ENCODE measurements at regions not wholly inside any gene's neighbourhood (a gene's known extent, or its start where the extent isn't known, plus 50 kb on each side); places are given as distances from the start of the nearest gene placed in this dataset.

GRCh38 chr6:54503144-54503543, 194.9 kb downstream of the TINAG start:
- DNase-seq (ENCODE audit: low read depth): no peak
- H3K4me3 ChIP-seq (ENCODE audit: low read depth, low read length): no peak overlapping the region
- TF ChIP-seq, protein P1, sequence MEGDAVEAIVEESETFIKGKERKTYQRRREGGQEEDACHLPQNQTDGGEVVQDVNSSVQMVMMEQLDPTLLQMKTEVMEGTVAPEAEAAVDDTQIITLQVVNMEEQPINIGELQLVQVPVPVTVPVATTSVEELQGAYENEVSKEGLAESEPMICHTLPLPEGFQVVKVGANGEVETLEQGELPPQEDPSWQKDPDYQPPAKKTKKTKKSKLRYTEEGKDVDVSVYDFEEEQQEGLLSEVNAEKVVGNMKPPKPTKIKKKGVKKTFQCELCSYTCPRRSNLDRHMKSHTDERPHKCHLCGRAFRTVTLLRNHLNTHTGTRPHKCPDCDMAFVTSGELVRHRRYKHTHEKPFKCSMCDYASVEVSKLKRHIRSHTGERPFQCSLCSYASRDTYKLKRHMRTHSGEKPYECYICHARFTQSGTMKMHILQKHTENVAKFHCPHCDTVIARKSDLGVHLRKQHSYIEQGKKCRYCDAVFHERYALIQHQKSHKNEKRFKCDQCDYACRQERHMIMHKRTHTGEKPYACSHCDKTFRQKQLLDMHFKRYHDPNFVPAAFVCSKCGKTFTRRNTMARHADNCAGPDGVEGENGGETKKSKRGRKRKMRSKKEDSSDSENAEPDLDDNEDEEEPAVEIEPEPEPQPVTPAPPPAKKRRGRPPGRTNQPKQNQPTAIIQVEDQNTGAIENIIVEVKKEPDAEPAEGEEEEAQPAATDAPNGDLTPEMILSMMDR (IDR thresholded peaks at IDR 0.05; ENCODE audit: insufficient read depth, low read depth, low read length): no peak

DNA sequence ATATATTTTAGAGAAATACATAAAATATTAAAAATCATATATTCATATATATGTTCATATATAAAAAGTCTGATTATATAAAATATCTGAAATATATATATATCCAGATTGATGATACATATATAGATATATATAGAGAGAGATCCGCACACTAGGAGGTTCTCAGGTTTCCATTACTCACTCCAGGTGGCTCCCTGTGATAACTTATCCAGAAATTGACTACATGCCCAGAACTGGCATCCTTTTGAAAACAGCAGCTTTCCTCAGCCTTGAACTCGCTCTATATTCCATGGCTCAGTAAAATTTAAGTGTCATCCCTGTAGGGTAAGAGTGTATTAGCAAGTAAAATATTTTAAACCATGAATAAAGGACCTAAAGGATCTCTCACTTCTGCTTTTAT, 206.8 kb downstream of the TINAG start:
- TF ChIP-seq, protein P1 (IDR thresholded peaks at IDR 0.05; ENCODE audit: insufficient read depth, low read depth, low read length): no peak
- no peak for DNase-seq (ENCODE audit: low read depth)
- H3K4me3 ChIP-seq (ENCODE audit: low read depth, low read length): no peak overlapping the region

DNA sequence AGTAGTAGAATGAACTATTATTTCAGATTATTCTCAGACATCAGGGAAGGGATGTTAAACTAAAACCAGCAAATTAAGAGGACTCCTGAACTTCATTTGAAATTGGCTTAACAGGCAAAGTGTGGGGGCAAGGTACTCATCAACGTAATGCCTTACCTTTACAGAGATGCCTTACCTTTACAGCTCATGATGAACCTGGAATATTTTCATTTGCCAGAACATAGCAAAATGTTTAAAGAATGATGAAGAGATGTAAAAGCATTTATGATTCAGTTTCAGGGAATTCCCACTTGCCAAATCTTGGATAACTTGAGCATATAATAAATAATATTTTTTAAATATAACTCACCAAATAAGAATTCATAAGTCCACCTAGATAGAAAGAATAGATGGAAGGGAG, 207.5 kb downstream of the TINAG start:
- no peak for DNase-seq (ENCODE audit: low read depth)
- H3K4me3 ChIP-seq (ENCODE audit: low read depth, low read length): no peak overlapping the region
- TF ChIP-seq, protein P1 (IDR thresholded peaks at IDR 0.05; ENCODE audit: insufficient read depth, low read depth, low read length): no peak

- TF ChIP-seq, protein P1 (IDR thresholded peaks at IDR 0.05; ENCODE audit: insufficient read depth, low read depth, low read length): no peak
- DNase-seq (ENCODE audit: low read depth): no peak
- no peak overlapping the region for H3K4me3 ChIP-seq (ENCODE audit: low read depth, low read length)
Observed at GRCh38 chr6:54516321-54516720, 208.1 kb downstream of the TINAG start.

- DNase-seq (ENCODE audit: low read depth): no peak
- H3K4me3 ChIP-seq (ENCODE audit: low read depth, low read length): no peak overlapping the region
- TF ChIP-seq, protein P1 (IDR thresholded peaks at IDR 0.05; ENCODE audit: insufficient read depth, low read depth, low read length): no peak
Observed at GRCh38 chr6:54519161-54519560, 210.9 kb downstream of the TINAG start.

DNA sequence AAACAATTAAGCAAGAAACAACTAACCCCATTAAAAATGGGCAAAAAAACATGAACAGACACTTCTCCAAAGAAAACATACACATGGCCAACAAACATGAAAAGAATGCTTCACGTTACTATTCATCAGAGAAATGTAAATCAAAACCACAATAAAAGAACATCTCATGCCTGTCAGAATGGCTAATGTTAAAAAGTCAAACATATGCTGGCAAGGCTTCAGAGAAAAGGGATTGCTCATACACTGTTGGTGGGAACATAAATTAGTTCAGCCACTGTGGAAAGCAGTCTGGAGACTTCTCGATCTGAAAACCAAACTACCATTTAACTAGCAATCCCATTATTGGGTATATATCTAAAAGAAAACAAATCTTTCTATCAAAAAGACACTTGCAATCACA, 217.5 kb downstream of the TINAG start:
- TF ChIP-seq, protein P1 (IDR thresholded peaks at IDR 0.05; ENCODE audit: insufficient read depth, low read depth, low read length): no peak
- DNase-seq (ENCODE audit: low read depth): peak; percentile 1
- H3K4me3 ChIP-seq (ENCODE audit: low read depth, low read length): no peak overlapping the region

DNA sequence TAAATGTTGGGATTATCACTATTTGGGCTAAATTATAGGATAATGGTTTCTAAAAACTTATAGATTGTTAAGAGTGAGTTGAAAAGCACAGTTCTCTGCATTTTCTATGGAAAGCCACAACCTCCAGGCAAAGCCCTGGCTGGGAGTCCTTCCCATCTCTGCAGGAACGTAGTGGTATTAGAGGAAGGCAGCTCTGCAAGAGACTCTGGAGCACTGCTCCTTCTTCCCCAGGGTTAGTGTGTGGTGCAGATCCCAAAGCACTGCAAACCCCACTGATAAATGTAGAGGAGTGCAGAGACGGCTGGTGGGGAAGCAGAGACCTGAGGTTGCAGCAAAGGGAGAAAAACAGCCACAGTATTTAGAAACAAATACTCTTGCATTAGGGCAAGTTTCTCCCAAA, 225.3 kb downstream of the TINAG start:
- no peak for DNase-seq (ENCODE audit: low read depth)
- TF ChIP-seq, protein P1 (IDR thresholded peaks at IDR 0.05; ENCODE audit: insufficient read depth, low read depth, low read length): no peak
- no peak overlapping the region for H3K4me3 ChIP-seq (ENCODE audit: low read depth, low read length)
